PFSK-1 (cell line): ENCODE measurements at regions not wholly inside any gene's neighbourhood (a gene's known extent, or its start where the extent isn't known, plus 50 kb on each side); places are given as distances from the start of the nearest gene placed in this dataset.

Source experiments
- FOXP2 ChIP-seq: optimal IDR thresholded peaks from 2 replicates; pipeline ENCODE3; 2011; ENCODE audit warnings: borderline replicate concordance, control low read depth, inconsistent platforms; ENCODE audit not compliant: insufficient read depth; ENCODE audit errors: extremely low read length, extremely low read depth
- POLR2AphosphoS5 ChIP-seq: IDR thresholded peaks from 2 replicates; pipeline ENCODE4 v1.6.1; 2012; ENCODE audit warnings: low read depth, mild to moderate bottlenecking, control low read depth, low read length, moderate library complexity
- SIN3A ChIP-seq: IDR thresholded peaks from 2 replicates; pipeline ENCODE4 v1.6.1; 2012; ENCODE audit warnings: mild to moderate bottlenecking, low read length, moderate library complexity, borderline replicate concordance; ENCODE audit not compliant: insufficient read depth
- TAF1 ChIP-seq: IDR thresholded peaks from 2 replicates; pipeline ENCODE4 v1.6.1; 2012; ENCODE audit warnings: low read length, control low read depth, borderline replicate concordance; ENCODE audit not compliant: insufficient read depth
- TF ChIP-seq, protein P1 (sequence below), 2 experiments: IDR thresholded peaks; 2 replicates each; pipeline versions ENCODE4 v1.6.1 to v1.8.0; 2011 to 2012; ENCODE audit warnings: low read depth in 2 of 2, low read length in 2 of 2, control low read depth in 1 of 2, inconsistent platforms in 1 of 2, mild to moderate bottlenecking in 1 of 2, moderate library complexity in 1 of 2; ENCODE audit not compliant: insufficient read depth in 1 of 2

DNA sequence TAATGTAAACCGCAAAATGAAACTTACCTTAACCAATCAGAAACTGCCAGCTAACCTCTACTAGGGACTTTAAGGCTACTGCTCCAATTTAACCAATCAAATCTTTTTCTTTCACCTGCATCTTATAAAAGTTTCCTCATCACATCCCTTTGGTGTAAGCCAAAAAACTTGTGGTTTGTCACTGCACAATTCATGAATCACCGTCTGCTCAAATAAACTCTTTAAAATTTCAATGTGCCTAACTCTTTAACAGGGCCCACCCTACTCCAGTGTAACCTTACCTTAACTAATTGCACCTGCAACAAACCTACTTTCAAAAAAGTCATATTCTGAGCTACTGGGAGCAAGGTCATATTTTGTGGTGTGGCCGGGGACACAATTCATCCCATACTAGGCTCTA, 172.2 kb upstream of the GRAMD2B start:
- no peak for TF ChIP-seq FOXP2
- no peak for TF ChIP-seq POLR2AphosphoS5
- no peak for TF ChIP-seq TAF1
- no peak for TF ChIP-seq SIN3A
- TF ChIP-seq, protein P1, sequence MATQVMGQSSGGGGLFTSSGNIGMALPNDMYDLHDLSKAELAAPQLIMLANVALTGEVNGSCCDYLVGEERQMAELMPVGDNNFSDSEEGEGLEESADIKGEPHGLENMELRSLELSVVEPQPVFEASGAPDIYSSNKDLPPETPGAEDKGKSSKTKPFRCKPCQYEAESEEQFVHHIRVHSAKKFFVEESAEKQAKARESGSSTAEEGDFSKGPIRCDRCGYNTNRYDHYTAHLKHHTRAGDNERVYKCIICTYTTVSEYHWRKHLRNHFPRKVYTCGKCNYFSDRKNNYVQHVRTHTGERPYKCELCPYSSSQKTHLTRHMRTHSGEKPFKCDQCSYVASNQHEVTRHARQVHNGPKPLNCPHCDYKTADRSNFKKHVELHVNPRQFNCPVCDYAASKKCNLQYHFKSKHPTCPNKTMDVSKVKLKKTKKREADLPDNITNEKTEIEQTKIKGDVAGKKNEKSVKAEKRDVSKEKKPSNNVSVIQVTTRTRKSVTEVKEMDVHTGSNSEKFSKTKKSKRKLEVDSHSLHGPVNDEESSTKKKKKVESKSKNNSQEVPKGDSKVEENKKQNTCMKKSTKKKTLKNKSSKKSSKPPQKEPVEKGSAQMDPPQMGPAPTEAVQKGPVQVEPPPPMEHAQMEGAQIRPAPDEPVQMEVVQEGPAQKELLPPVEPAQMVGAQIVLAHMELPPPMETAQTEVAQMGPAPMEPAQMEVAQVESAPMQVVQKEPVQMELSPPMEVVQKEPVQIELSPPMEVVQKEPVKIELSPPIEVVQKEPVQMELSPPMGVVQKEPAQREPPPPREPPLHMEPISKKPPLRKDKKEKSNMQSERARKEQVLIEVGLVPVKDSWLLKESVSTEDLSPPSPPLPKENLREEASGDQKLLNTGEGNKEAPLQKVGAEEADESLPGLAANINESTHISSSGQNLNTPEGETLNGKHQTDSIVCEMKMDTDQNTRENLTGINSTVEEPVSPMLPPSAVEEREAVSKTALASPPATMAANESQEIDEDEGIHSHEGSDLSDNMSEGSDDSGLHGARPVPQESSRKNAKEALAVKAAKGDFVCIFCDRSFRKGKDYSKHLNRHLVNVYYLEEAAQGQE (IDR thresholded peaks at IDR 0.05; ENCODE audit: insufficient read depth in 1 of 2, low read depth in 2 of 2, low read length in 2 of 2) = no peak

DNA sequence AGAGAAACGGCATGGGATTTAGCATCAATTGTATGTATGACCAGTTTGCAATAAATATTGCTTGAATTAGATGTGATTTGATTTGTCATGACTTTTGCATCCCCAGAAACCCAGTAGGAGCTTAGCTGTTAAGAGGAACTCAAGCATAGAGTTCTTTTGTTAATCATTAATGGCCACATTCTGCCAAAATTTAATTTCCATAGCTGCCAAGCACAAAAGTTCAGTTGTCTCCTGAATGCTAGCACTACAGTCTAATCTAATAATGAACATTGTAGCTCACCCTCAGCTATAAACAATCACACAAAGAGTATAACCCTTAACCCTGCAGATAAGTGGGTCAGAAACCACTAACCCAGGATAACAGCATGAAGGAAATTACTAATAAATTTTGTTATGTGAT, 169.8 kb upstream of the GRAMD2B start:
- no peak for TF ChIP-seq TAF1
- TF ChIP-seq, protein P1 (IDR thresholded peaks at IDR 0.05; ENCODE audit: insufficient read depth in 1 of 2, low read depth in 2 of 2, low read length in 2 of 2) = no peak
- no peak for TF ChIP-seq FOXP2
- TF ChIP-seq SIN3A = no peak
- no peak for TF ChIP-seq POLR2AphosphoS5

DNA sequence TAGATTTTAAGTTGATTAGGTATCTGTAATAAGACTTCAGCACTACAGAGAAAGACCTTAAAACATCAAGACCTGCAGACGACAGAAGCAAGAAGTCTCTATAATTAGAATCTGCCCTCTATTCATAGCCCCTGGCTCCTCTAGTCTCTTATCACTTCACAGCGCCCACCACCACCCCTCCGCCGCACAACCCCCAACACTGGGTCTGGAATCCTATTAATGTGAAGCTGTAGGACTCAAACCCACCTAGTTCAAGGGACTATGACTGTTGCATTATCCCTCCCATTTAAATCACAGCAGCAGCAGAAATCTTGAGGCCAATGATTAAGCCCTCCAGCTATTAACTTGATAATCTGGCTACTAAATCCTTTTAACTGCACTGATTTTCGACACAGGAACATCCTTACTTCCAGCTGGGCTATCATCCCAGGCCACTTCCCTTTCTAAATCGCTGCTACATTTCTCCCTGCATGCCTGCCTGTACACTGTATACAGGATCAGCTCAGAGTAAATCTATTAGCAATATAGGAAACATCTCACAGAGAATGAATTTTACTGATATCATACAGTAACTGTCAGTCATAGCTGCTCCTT, 159.5 kb upstream of the GRAMD2B start:
- TF ChIP-seq TAF1 = no peak
- TF ChIP-seq, protein P1 (IDR thresholded peaks at IDR 0.05; ENCODE audit: insufficient read depth in 1 of 2, low read depth in 2 of 2, low read length in 2 of 2) = no peak
- no peak for TF ChIP-seq POLR2AphosphoS5

DNA sequence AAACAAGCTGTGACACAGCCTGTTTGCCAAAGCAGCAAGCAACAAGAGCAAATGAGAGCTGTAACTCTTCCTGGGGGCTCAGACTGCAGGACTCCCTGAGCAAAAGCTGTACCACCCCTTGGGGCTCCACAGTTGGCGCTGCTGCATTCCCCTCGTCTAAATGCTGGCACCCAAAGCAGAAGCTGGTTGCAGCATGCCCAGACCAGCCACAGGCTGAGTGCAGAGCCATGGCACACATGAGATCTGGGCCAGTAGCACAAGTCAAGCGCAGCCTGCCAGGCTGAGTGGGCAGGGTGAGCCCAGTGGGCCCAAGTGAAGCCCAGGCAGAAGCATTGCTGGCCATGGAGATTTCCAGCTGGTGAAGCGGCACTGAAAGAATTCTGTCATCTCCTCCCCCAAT, 157.3 kb upstream of the GRAMD2B start:
- TF ChIP-seq TAF1 (no peak), FOXP2 (no peak), POLR2AphosphoS5 (no peak), SIN3A (no peak)
- TF ChIP-seq, protein P1 (IDR thresholded peaks at IDR 0.05; ENCODE audit: insufficient read depth in 1 of 2, low read depth in 2 of 2, low read length in 2 of 2) = no peak

DNA sequence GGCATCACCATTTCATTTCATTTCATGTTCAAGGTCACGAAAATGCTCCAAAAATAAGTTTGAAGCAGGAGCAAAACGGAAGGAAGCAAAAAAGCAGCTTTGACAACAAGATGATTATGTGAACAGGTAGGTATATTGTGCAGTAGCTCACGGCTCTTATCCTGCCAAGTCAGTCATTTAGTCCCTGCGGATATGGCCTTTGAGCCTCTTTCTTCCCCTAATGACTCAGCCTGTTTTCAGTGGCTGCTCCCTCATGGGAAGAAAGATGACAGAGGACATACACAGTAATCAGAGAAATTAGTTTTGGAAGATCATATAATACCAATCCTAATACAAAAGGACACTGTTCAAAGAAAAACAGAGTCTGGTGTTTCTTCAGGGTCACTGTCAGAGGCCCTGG, 155.8 kb upstream of the GRAMD2B start:
- TF ChIP-seq TAF1 (no peak), SIN3A (no peak), FOXP2 (no peak), POLR2AphosphoS5 (no peak)
- TF ChIP-seq, protein P1 (IDR thresholded peaks at IDR 0.05; ENCODE audit: insufficient read depth in 1 of 2, low read depth in 2 of 2, low read length in 2 of 2) = no peak
